ENCODE measurements at regions not wholly inside any gene's neighbourhood (a gene's known extent, or its start where the extent isn't known, plus 50 kb on each side); places are given as distances from the start of the nearest gene placed in this dataset.

DNA sequence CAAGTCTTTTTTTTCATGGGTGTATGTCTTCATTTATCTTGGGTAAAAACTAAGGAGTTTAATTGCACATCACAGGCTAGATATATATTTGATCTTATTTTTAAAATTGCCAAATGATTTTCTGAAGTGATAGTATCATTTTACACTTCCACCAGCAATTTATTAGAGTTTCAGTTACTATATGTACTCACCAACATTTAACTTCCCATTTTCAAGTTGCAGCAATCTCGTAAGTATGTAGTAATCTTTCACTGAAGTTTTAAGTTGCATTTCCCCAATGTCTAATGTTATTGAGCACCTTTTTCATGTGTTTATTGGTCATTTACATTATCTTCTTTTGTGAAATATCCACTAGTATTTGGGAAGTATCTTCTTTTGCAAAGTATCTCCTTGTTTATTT, 277.4 kb upstream of the CNR1 start:
- no peak overlapping the region for H3K4ac ChIP-seq (ENCODE audit: low read depth, low read length)
- H3T11ph ChIP-seq (ENCODE audit: low read length), result no peak overlapping the region

More for the DNA sequence above, 277.4 kb upstream of the CNR1 start:
- H3K4me3 Mint-ChIP-seq, result no peak overlapping the region
- Histone ChIP-seq H3K9ac (ENCODE audit: extremely low read depth, insufficient read length, low read length) (no peak overlapping the region), H3K18ac (ENCODE audit: insufficient read length, low read depth, low read length) (no peak overlapping the region), H2BK120ac (ENCODE audit: low read depth, low read length, poor library complexity, severe bottlenecking) (no peak overlapping the region), H2BK12ac (ENCODE audit: insufficient read length, low read depth, low read length) (no peak overlapping the region), H3K9me3 (ENCODE audit: control insufficient read depth, low read depth, low read length) (no peaks in the 10 kb centered on the region), H3K79me1 (ENCODE audit: insufficient read depth, low read depth, low read length, poor library complexity, severe bottlenecking) (no peaks in the 10 kb centered on the region), H3K27me3 (ENCODE audit: insufficient read depth, low read length) (no peaks in the 10 kb centered on the region), H4K91ac (ENCODE audit: insufficient read length, low read depth, low read length) (no peak overlapping the region), H2BK5ac (ENCODE audit: insufficient read length, low read length) (no peak overlapping the region), H3K27ac (ENCODE audit: insufficient read length, low read depth, low read length) (no peak overlapping the region), H4K5ac (ENCODE audit: insufficient read length, low read depth, low read length) (no peak overlapping the region), H2AFZ (ENCODE audit: low read length) (no peak overlapping the region), H4K8ac (replicated peaks; ENCODE audit: insufficient read length, low read depth, low read length) (no peak overlapping the region), H2AK5ac (ENCODE audit: insufficient read length, low read length) (no peak overlapping the region), H4K20me1 (ENCODE audit: control insufficient read depth, insufficient read depth, insufficient read length) (no peaks in the 10 kb centered on the region), H3K23ac (ENCODE audit: insufficient read length, low read depth, low read length) (no peak overlapping the region), H3K79me2 (ENCODE audit: insufficient read depth, low read length) (no peaks in the 10 kb centered on the region), H3K4me2 (ENCODE audit: insufficient read depth, insufficient read length, low read length) (no peak overlapping the region), H3K14ac (ENCODE audit: insufficient read depth, low read length) (no peak overlapping the region), H2BK15ac (ENCODE audit: low read depth, low read length) (no peak overlapping the region), H3K56ac (ENCODE audit: insufficient read length, low read depth, low read length) (no peak overlapping the region), H3K4me1 (ENCODE audit: insufficient read depth, low read length) (no peaks in the 10 kb centered on the region), H3K23me2 (ENCODE audit: insufficient read length, low read depth, low read length, poor library complexity, severe bottlenecking) (no peaks in the 10 kb centered on the region), H2BK20ac (ENCODE audit: low read depth, low read length, poor library complexity, severe bottlenecking) (no peak overlapping the region)
- no CpG with 5 or more reads among the region's 1 CpG for WGBS (ENCODE audit: extremely low coverage, insufficient read length, low lambda C conversion rate)
- no peaks in the 10 kb centered on the region for H3K9me3 Mint-ChIP-seq
- peaks cover 0 to 5% (median 0%) of the 10 kb centered on the region in 3 experiments; a peak in 1 of 7 replicates for H3K36me3 Mint-ChIP-seq (ENCODE audit: insufficient read depth in 1 of 3, low read depth in 3 of 3)
- H3K27ac Mint-ChIP-seq, result no peak overlapping the region
- DNase-seq, result no peak
- TF ChIP-seq CTCF (conservative IDR thresholded peaks at IDR 0.05), result no peak
- H3K4me1 Mint-ChIP-seq, result no peaks in the 10 kb centered on the region
- no peaks in the 10 kb centered on the region for H3K27me3 Mint-ChIP-seq (ENCODE audit: low read depth)

Measured in H9 (cell line).